Neural progenitor cell (in vitro differentiated cells): ENCODE measurements at regions not wholly inside any gene's neighbourhood (a gene's known extent, or its start where the extent isn't known, plus 50 kb on each side); places are given as distances from the start of the nearest gene placed in this dataset.

Experiments
- CTCF ChIP-seq: fragments of 200-600 bp; sonication (generic); IDR thresholded peaks from 2 replicates; pipeline ENCODE4 v1.5.1; 2017; ENCODE audit warnings: antibody characterized with exemption, mild to moderate bottlenecking
- EZH2 ChIP-seq: fragments of 200-600 bp; sonication (generic); IDR thresholded peaks from 2 replicates; pipeline ENCODE4 v1.6.1; 2017; ENCODE audit warnings: antibody characterized with exemption, mild to moderate bottlenecking, moderate library complexity
- EZH2phosphoT487 ChIP-seq: fragments of 200-600 bp; sonication (generic); IDR thresholded peaks from 2 replicates; pipeline ENCODE4 v1.6.1; 2017; ENCODE audit warnings: antibody characterized with exemption

GRCh38 chr9:88259001-88259400 lies 120.7 kb upstream of the SPATA31C2 start:
- TF ChIP-seq CTCF (no peak), EZH2 (no peak), EZH2phosphoT487 (no peak)
